ENCODE measurements at regions not wholly inside any gene's neighbourhood (a gene's known extent, or its start where the extent isn't known, plus 50 kb on each side); places are given as distances from the start of the nearest gene placed in this dataset.

- no peak for DNase-seq
Measured at GRCh38 chr13:89239361-89240127, 1568.4 kb downstream of the SLITRK5 start.

GRCh38 chr13:89255844-89256406 lies 1584.8 kb downstream of the SLITRK5 start:
- no peak for DNase-seq

GRCh38 chr13:89267734-89268133 lies 1596.6 kb downstream of the SLITRK5 start:
- DNase-seq: no peak

GRCh38 chr13:89269737-89270136 lies 1598.6 kb downstream of the SLITRK5 start:
- no peak for DNase-seq

GRCh38 chr13:89270736-89271135 lies 1599.6 kb downstream of the SLITRK5 start:
- DNase-seq: no peak

GRCh38 chr13:89279374-89279773 lies 1608.2 kb downstream of the SLITRK5 start:
- no peak for DNase-seq

- DNase-seq: no peak
Measured at GRCh38 chr13:89281331-89281730, 1610.2 kb downstream of the SLITRK5 start.

- no peak for DNase-seq
Measured at GRCh38 chr13:89282241-89282640, 1611.1 kb downstream of the SLITRK5 start.

- DNase-seq: no peak
Measured at GRCh38 chr13:89287381-89287780, 1616.2 kb downstream of the SLITRK5 start.

- no peak for DNase-seq
Measured at GRCh38 chr13:89294115-89294867, 1623.1 kb downstream of the SLITRK5 start.

- no peak for DNase-seq
Measured at GRCh38 chr13:89307278-89307677, 1636.1 kb downstream of the SLITRK5 start.

GRCh38 chr13:89310943-89311672 lies 1639.9 kb downstream of the SLITRK5 start:
- no peak for DNase-seq

GRCh38 chr13:89315287-89315686 lies 1644.1 kb downstream of the SLITRK5 start:
- DNase-seq: no peak

- no peak for DNase-seq
Measured at GRCh38 chr13:89322466-89322865, 1651.3 kb downstream of the SLITRK5 start.

GRCh38 chr13:89324582-89324981 lies 1653.4 kb downstream of the SLITRK5 start:
- DNase-seq: no peak

GRCh38 chr13:89343165-89343564 lies 1672.0 kb downstream of the SLITRK5 start:
- DNase-seq: no peak

- DNase-seq: no peak
Measured at GRCh38 chr13:89352384-89352783, 1681.2 kb downstream of the SLITRK5 start.

- no peak for DNase-seq
Measured at GRCh38 chr13:89361909-89362308, 1690.7 kb downstream of the SLITRK5 start.

- peak; percentile 73 for DNase-seq
Measured at GRCh38 chr13:89363144-89363543, 1692.0 kb downstream of the SLITRK5 start.

- DNase-seq: no peak
Measured at GRCh38 chr13:89372193-89372592, 1701.0 kb downstream of the SLITRK5 start.

- no peak for DNase-seq
Measured at GRCh38 chr13:89375839-89376238, 1704.7 kb downstream of the SLITRK5 start.

- peak; percentile 7 for DNase-seq
Measured at GRCh38 chr13:89380101-89380500, 1708.9 kb downstream of the SLITRK5 start.

- no peak for DNase-seq
Measured at GRCh38 chr13:89382981-89383380, 1711.8 kb downstream of the SLITRK5 start.

All from NCI-H146 (cell line).